ENCODE measurements at regions not wholly inside any gene's neighbourhood (a gene's known extent, or its start where the extent isn't known, plus 50 kb on each side); places are given as distances from the start of the nearest gene placed in this dataset.
"Not testable (repeated sequence)": the region's sequence is repeated elsewhere in the genome, so short reads cannot be mapped to it uniquely, and the experiment has no call there.

DNA sequence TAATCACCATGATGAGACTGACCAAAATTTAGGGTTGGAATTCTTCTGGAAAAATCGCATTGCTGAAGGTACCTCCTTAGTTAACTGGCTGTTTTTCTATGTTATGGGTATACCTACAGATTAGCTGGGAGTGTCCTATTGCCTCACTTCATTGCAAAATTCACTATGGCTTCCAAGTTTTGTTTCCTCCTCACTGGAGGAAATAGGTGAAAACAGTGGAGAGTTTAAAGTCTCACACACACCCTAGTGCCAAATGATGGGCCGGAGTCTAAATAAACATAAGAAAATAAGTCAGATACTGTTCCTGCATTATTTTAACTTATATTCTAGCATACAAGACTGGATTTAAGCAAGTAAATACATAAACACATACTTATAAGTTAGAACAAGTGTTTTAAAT is 98.2 kb downstream of the AHR start:
- DNase-seq, result no peak

DNA sequence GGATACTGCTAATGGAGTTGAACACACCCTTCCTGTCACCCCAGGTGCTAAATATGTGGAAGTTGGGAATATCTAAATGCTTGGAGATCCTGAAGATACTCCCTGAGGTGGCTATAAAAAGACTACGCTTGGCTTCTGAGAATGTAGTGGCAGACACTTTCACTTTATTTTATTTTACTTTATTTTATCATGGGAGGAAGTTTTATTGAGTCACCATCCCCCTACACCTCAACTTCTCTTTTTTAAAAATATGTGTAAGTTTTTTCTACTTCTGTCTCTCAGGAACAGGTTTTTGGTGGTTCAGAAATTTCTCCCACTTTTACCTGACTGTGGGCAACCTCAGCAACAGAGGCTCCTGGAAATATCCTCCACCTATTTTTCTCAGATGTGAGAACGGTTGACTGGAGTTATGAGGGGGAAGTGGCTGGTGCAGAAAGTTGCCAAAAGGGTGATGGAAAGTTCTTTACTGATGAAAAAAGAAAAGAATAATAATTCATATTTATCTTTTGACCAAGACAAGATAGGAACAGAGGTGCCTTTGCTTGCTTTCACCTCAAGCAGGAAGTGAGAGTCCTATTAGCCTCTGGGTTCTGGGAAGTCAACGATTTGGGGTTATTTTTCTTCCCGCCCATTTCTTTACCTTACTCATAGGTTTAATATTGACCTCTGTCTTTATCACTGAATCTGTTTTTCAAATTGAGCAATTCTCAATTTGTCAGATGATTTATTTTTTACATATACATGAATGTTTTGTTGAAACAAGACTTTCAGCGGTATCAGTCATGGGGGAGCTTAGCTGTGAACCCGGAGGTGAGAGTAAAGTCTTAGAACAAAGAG is 103.6 kb downstream of the AHR start:
- no peak for DNase-seq

DNA sequence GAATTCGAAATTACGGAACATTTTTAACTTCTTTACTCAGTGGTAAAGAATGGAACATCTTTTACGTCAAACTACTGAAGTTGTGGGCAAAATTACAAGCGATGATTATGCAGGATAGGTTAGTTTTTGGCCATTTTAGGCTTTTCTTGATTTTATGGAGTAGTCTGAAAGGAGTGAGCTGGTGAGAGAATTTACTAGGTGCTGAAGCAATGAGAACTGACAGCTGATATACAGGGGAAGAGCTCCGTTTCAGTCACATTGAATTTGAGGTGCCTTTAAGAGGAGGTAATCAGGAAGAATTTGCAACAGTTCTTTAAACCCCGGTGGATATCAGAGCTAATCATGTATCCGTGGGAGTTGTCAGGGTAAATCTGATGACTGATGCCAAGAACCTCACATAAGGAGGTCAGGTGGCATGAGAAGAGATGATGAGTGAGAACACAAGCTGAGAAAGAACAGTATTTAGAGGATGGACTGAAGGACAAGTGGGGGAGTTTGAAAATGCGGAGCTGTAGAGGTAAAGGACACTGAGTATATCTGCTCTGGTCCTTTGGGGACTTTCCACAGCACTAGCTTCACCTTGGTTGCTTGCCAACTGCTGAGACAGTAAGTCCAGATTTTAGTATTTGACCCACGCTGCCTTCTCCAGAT is 104.3 kb downstream of the AHR start:
- no peak for DNase-seq

DNA sequence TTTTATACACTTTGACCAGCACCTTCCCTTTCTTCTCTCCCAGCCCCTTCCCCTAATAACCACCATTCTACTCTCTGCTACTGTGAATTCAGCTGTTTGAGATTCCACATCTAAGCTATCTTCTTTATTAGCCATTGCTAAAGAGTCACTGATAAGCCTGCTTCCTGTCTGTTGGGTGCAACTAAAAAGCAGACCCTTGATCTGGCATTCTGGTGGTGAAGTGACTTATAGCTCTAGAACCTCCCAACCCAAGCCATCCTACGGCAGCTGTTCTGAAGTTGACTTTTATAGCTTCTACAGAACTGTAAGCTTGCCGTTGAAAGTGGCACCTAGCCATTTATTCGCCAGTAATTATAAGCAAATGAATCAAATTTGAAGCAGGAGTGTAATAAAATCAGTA is 105.6 kb downstream of the AHR start:
- no peak for DNase-seq

DNA sequence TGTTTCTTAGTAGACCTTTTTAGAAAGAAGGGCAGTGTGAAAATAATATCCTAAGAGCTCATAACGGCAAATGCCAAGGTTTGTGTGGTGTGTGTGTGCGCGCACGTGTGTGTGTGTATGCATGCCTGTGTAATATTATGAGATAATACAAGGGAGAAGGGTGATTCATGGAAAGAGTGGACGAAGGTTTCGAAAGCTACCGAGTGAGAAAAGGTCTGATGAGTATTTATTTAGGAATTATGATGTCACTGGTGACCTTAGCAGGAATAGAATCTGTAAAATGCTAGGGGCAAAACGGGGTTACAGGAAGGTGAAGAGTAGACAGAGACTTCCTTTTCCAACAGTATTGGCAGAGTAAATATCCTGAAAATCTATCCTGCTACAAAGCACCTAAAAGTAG is 107.3 kb downstream of the AHR start:
- no peak for DNase-seq

DNA sequence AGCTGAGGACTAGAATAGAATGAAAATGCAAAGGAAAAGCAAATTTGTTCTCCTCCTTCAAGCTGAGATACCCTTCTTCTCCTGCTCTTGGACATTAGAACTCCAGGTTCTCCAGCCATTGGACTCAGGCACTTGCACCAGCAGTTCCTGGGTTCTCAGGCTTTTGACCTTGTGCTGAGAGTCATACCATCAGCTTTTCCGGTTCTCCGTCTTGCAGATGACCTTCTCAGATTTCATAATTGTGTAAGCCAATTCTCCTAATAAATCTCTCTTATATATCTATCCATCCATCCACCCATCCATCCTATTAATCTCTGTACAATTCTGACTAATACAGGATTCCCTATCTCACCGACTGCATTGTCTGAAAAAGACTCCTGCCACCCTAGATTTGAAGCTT is 108.3 kb downstream of the AHR start:
- DNase-seq, result peak in 1 of 2 donors; percentile 2

DNA sequence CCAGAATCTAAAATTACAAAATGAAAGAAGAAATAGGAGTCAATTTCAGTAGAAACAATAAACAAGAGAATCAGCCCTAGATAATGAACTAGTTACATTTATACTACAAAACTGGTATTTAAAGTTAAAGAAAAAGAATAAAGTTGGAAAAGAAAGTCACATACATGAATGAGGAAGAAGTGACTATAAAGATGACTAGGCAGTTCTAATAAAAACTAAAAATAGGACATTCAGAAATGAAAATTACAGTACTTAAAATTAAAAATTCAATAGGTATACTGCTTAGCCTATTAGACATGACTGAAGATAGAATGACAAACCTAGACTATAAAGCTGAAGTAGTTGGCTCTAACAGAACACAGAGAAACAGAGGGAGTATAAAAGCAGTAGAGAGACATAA is 108.8 kb downstream of the AHR start:
- no peak for DNase-seq

DNA sequence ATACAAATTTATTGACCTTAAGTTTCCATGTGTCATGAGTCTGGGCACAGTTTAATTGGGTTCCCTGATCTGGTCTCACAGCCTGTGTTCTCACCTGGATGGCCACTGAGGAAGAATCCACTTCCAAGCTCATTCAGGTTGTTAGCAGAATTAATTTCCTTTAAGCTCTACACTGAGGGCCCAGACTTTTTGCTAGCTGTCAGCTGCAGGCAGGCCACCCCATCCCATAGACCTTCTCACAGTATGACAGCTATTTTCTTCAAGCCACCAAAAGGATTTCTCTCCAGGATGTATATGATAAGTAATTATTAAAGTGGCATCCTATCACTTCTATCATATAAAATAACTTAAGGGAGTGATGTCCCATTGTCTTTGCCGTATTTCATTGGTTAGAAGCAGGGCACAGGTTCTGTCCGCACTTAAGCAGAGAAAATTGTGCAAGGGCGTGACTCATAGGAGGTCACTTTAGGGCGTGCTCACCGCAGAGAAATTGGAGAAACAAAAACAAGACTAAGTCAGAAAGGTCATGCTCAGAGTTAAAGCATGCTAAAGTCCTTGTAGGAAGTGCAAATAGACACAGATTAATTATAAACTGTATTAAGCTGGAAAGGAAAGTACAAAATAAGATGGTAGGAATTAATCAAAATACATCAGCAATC is 109.9 kb downstream of the AHR start:
- peak in 1 of 2 donors; percentile 65 for DNase-seq

DNA sequence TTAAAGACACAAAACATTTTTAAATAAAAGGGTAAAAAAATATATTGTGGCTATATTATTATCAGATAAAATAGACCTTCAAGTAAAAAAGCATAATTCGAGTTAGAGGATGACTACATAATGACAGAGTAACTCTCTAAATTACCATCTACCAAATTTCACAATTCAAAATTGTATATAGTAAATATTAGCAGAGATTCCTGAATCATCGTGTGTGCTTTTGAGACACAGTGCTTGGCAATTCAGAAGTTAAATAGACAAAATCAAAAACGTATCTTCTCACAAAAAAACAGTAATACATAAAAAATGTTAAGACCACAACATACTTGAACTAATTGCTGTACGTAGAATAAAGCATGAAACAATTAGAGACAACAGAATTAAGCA is 110.4 kb downstream of the AHR start:
- no peak for DNase-seq

DNA sequence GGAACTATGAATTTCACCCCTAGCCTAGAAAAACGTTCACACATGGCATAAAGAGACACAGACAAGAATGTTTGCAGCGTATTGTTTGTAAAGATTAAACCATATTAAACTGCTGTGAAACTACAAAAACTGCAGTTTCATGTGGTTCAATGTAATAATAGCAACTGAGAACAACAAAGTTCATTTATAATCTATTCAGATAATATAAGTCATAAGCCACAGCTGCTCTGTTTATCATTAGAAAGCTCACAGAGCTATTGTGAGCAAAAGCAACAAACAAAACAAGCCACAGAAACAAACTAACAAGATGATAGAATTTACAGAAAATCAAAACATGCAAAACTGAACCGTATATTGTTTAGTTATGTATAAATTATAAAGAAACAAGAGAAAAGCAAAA is 113.5 kb downstream of the AHR start:
- no peak for DNase-seq

DNA sequence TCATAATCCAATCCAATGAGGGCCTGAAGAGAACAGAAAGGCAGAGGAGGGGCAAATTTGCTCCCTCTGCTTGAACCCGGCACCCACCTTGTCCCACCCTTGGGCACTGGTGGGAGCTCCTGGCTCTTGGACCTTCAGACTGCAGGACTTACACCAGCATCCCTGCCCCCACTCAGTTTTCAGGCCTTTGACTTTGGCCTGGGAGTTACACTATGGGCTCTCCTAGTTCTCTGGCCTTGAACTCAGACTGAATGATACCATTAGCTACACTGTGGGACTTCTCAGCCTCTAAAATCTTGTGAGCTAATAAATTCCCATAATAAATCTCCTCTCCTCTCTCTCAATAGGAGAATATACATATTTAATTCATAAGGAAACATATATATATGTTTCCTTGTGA is 114.4 kb downstream of the AHR start:
- DNase-seq, result no peak

DNA sequence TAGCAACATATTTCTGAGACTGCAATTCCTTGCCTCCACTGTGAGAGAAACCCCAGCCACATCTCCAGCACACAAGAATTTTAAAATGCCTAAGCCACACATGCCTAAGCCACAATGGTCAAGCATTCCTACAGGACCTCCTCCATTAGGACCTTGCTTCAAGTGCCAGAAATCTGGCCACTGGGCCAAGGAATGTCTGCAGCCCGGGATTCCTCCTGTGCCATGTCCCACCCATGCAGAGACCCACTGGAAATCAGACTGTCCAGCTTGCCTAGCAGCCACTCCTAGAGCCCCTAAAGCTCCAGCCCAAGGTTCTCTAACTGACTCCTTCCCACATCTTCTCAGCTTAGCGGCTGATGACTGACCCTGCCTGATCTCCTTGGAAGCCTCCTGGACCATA is 117.5 kb downstream of the AHR start:
- DNase-seq, result no peak

DNA sequence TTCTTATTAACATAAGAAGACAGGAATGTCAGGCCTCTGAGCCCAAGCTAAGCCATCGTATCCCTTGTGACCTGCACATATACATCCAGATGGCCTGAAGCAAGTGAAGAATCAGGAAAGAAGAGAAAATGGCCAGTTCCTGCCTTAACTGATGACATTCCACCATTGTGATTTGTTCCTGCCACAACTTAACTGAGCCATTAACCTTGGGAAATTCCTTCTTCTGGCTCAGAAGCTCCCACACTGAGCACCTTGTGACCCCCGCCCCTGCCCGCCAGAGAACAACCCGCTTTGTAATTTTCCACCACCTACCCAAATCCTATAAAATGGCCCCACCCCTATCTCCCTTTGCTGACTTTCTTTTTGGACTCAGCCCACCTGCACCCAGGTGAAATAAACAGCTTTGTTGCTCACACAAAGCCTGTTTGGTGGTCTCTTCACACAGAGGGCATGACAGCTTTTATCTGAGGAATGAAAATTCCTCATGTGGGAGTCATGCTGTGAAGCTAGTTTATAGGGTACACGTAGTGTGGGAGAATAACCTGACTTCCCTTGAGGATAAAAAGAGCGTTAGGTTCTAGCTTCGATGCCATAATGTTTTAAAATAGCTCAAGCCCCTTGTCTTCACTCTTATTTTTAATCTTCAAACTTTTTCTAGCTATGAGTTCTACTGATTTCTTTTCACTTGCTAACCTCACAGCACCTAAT is 122.0 kb downstream of the AHR start:
- not testable (repeated sequence) for DNase-seq

DNA sequence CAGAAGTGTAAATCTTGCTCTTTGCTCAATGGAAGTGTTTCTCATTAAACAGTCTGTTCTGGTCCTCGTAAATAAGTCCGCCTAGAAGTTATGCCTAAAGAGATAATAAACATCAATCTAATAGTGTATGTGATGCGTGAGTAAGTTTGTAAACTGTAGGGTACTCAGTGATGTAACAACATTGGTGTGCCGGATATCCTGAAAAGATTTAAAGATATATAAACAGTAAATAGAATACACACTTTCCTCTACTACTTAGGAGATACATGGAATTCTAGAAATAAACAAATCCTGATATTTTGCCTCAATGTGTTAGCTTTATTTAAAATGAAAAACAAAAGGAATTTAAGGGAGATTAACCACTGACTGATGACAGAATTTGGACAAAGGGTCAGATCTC is 123.5 kb downstream of the AHR start:
- DNase-seq, result no peak

DNA sequence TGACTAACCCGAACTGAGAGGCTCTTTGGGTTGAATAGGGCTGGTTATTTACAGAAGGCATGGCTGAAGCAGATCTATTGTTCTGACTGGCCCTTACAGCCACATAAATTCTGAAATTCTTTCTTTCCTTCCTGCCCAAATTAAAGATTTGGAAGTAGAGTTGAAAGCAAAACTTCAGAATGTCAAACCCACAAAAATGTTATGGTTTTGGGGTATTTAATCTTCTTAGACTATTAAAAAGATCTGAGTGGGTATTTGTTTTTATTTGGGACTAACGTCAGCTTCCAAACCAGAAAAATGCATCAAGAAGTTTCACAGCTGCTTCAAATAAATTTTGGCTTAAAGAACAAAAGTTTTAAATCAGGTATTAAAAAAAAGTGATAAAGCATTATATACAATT is 124.5 kb downstream of the AHR start:
- no peak for DNase-seq

DNA sequence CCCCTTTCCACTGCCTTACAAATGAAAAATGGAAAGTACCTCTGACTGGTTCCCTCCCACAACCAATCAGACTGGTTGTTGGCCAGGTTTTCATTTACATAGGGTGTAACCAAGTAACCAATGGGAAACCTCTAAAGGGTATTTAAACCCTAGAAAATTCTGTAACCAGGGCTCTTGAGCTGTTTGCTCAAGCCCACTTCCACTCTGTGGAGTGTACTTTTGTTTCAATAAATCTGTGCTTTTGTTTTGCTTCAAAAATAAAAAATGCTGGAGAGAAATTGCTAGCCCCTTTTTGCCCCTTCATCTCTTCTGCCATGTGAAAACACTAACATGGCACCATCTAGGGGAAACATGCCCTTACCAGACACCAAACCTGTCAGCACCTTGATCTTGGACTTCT is 129.5 kb downstream of the AHR start:
- no peak for DNase-seq

DNA sequence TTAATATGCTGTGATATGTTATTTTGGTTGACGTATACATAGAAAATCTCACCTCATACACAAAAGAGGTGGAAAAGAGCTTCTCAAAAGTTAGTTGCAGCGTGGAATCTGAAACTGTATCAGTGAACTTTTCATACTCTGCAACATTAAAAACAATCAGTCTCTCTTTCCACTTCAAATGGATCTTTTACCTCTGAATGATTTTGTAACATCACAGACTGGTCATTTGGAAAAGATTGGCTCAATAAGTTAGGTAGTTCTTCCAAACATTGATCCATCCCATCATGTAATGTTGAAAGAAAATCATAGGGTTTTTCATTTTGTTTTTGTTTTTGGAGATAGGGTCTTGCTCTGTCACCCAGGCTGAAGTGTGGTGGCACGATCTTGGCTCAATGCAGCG is 131.1 kb downstream of the AHR start:
- DNase-seq, result no peak

DNA sequence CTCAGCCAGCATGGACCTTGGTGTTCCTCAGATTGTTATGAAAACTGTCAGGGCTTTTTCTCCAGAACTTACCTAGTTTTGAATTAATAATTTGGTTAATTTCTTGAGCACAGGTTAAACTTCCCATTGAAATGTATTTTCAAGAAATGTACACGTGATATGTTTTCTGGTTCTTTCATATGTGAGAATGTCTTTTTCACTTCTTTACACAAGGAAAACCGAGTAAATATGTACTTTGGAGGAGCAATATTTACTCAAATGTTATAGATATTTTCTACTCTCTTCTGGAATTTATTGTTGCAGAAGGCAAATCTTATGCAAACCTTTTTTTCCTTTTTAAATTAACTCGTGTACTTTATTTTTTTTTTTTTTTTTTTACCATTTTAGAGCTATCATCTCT is 134.3 kb downstream of the AHR start:
- no peak for DNase-seq

DNA sequence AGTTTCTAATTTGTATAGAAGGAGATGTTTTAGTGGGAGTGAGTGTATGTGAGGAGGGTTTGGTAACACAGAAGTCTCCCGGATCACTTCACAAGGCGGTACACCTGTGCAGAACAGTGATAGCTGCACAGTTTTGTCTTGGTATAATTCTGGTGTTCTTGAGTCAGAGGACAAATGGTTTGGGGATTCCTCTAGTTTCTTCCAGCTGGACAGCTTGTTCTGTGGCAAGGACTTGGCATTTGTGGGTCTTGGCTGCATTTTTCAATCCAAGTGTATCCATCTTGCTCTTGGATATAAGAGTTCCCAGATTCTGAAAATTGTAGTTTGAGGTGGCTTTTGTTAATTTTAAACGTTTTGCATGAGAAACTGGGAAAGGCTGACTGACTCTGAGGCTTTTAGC is 135.7 kb downstream of the AHR start:
- no peak for DNase-seq

DNA sequence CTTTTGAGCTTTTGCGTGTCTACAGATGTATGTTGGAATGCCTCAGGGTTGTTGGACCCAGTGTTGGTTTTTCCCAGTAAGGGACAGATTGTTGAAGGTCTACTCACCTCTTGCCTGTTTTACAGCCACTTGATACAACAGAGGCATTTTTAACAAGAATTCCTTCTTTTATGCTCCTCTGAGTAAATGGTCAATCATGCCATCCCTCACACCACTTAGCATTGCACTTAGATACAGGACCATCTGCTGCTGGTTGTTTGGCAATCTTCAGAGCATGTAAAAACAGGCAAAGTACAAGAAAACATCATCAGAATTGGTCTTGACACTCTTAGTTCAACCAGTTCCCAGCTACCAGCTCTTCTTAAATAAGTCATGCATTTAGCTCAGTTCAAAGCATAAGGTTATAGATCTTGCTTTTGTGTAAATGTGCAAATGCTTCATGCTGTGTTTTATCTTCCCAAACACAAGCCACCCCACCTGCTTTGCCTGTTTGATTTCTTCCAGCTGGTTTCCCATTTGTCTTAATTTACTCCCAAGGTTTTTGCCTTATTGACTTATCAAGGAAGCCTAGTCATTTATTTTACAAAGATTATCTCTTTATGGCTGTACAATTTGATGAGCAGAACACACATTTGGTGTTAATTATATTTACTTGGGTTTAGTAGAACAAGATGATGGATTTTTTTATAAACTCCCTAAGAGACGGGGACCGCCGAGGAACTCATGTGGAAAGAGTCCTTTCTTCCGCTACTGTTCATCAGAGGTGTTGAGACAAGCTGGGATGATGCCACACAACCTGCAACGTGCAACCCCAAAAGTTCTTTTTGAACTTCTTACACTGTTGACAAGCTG is 136.6 kb downstream of the AHR start:
- no peak for DNase-seq

DNA sequence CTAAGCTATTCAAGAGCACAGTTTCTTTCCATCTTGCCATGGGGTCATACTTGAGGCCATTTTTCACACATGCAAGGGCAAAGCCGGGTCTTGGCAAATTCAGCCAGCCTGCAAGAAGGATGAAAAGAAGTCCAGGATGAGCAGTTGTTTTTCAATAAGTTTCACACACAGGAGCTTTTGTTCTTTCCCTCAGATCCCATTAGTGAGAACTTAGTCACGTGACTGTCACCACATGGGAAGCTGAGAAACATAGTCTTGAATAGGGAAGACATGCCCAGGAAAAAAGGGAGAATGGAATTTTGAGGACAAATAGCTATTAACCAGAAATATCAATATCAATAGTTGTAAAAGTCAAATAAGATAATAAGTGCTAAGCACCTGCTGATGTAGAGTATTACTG is 137.7 kb downstream of the AHR start:
- no peak for DNase-seq

DNA sequence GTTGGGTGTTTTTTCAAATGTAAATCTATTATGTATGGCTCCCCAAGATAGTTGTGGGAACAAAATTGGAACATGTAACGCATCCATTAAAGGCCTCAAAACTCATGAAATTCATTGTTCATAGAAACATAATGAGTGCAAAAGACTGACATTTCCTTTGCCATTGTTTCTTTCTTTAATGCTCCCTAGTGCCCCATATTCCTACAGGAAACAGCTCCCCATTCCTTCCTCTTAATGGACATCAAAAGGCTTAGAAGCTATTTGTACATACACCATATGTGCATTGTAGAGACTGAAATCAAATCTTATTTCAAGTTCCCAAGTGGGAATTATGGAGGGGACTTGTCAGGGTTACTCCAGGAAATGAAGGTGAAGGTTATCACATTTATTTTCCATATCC is 139.1 kb downstream of the AHR start:
- no peak for DNase-seq

All from CD4-positive, alpha-beta T cell treated with Interleukin-1 beta for 1 hour (primary cell).